SU-DHL-6 (cell line): ENCODE measurements at regions not wholly inside any gene's neighbourhood (a gene's known extent, or its start where the extent isn't known, plus 50 kb on each side); places are given as distances from the start of the nearest gene placed in this dataset.

Experiments used
- CTCF ChIP-seq: fragments of 200-600 bp; sonication (generic); IDR thresholded peaks from one replicate; pipeline ENCODE4 v1.5.1; 2017; ENCODE audit warnings: antibody characterized with exemption, mild to moderate bottlenecking, low read length, moderate library complexity; ENCODE audit not compliant: insufficient read depth, poor library complexity, severe bottlenecking
- EZH2phosphoT487 ChIP-seq: fragments of 200-600 bp; sonication (generic), shearing (Covaris generic); conservative IDR thresholded peaks from 2 replicates; pipeline ENCODE4 v1.6.1; 2018; ENCODE audit warnings: mild to moderate bottlenecking, antibody characterized with exemption, low read length, moderate library complexity, mixed read lengths

GRCh38 chr5:100275631-100276030 is 259.5 kb upstream of the FAM174A start:
- TF ChIP-seq CTCF (no peak), EZH2phosphoT487 (no peak)
